Activated CD4-positive, alpha-beta T cell treated with anti-CD3 and anti-CD28 coated beads for 36 hours (primary cell): ENCODE measurements at regions not wholly inside any gene's neighbourhood (a gene's known extent, or its start where the extent isn't known, plus 50 kb on each side); places are given as distances from the start of the nearest gene placed in this dataset.
"Not testable (repeated sequence)": the region's sequence is repeated elsewhere in the genome, so short reads cannot be mapped to it uniquely, and the experiment has no call there.

ENCODE experiments used
- ATAC-seq: fragments of 200-7000 bp; cut with Tn5 transposase; one replicate; pipeline ENCODE4 v1.10.0; 2021; ENCODE audit warnings: mild to moderate bottlenecking, moderate library complexity
- CTCF ChIA-PET: fragments of 350-600 bp; sonication (Branson Sonifier 250); formaldehyde crosslinking; loops from one replicate; lab custom pipeline; 2021; ENCODE audit warnings: antibody characterized with exemption; lab: Charles Lee
- POLR2A ChIA-PET: fragments of 350-600 bp; sonication (Branson Sonifier 250); formaldehyde crosslinking; loops from one replicate; lab custom pipeline; 2021; ENCODE audit warnings: antibody characterized with exemption, inconsistent platforms; lab: Charles Lee
- DNase-seq: peaks from one replicate; pipeline ENCODE4 v3.0.0-alpha.2; 2020
- H3K27ac Mint-ChIP-seq: one replicate; pipeline ENCODE4 v1.8.0; 2021; ENCODE audit warnings: mixed read lengths
- H3K27me3 Mint-ChIP-seq: one replicate; pipeline ENCODE4 v1.8.0; 2021; ENCODE audit warnings: mixed read lengths
- H3K36me3 Mint-ChIP-seq: one replicate; pipeline ENCODE4 v1.8.0; 2021; ENCODE audit warnings: low read depth, mixed read lengths
- H3K4me1 Mint-ChIP-seq: one replicate; pipeline ENCODE4 v1.8.0; 2021; ENCODE audit warnings: mixed read lengths
- H3K4me3 Mint-ChIP-seq: one replicate; pipeline ENCODE4 v1.8.0; 2021; ENCODE audit warnings: mild to moderate bottlenecking, moderate library complexity, mixed read lengths
- H3K9me3 Mint-ChIP-seq: one replicate; pipeline ENCODE4 v1.8.0; 2021; ENCODE audit warnings: low read depth, mixed read lengths
- intact Hi-C, 2 experiments: fragments of 100-400 bp; cut with DNase I in 1 of 2; cut with micrococcal nuclease in 1 of 2; formaldehyde crosslinking; loops; one replicate each; pipeline versions ENCODE4 v1.14.2 to v1.15.1; 2022 to 2024; cut with DNase I, micrococcal nuclease

DNA sequence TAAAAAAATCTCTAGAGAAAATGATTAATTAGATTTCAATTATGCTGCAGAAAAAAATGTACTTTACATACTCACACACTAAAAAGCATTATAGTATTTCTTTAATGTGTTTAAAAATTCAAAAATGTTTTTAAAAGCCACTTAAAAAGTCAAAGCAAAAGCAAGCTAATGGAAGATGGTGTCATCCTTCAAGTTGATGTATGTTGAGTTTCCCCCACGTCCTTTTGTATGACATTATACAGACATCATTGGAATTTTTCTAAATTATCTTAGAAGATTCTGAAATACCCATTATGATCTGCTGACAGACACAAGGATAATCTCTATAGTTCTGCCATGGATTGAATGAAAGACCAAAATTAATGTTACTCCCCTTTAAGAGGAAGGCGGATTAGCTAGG is 393.7 kb upstream of the TENM3 start:
- POLR2A ChIA-PET = no interaction called here
- peaks cover 2% of the 10 kb centered on the region for H3K9me3 Mint-ChIP-seq
- no peaks in the 10 kb centered on the region for H3K4me1 Mint-ChIP-seq
- ATAC-seq (no peak), DNase-seq (no peak)
- H3K36me3 Mint-ChIP-seq = no peaks in the 10 kb centered on the region
- intact Hi-C loops = no loop called here
- H3K27ac Mint-ChIP-seq = no peak overlapping the region
- no peaks in the 10 kb centered on the region for H3K27me3 Mint-ChIP-seq
- H3K4me3 Mint-ChIP-seq = no peak overlapping the region
- CTCF ChIA-PET = no interaction called here

- H3K27me3 Mint-ChIP-seq = no peaks in the 10 kb centered on the region
- POLR2A ChIA-PET = no interaction called here
- no peak overlapping the region for H3K27ac Mint-ChIP-seq
- no peaks in the 10 kb centered on the region for H3K4me1 Mint-ChIP-seq
- no peak overlapping the region for H3K4me3 Mint-ChIP-seq
- intact Hi-C loops = no loop called here
- CTCF ChIA-PET = no interaction called here
- no peak for ATAC-seq
- no peaks in the 10 kb centered on the region for H3K36me3 Mint-ChIP-seq
- no peak for DNase-seq
- peaks cover 4% of the 10 kb centered on the region for H3K9me3 Mint-ChIP-seq
Observed at GRCh38 chr4:181853881-181854511, 389.2 kb upstream of the TENM3 start.

GRCh38 chr4:181855307-181855706 is 387.9 kb upstream of the TENM3 start:
- intact Hi-C loops = no loop called here
- CTCF ChIA-PET = no interaction called here
- H3K27ac Mint-ChIP-seq = no peak overlapping the region
- H3K27me3 Mint-ChIP-seq = no peaks in the 10 kb centered on the region
- no peak overlapping the region for H3K4me3 Mint-ChIP-seq
- H3K36me3 Mint-ChIP-seq = no peaks in the 10 kb centered on the region
- H3K9me3 Mint-ChIP-seq = peaks cover 4% of the 10 kb centered on the region
- no peak for DNase-seq
- no peak for ATAC-seq
- H3K4me1 Mint-ChIP-seq = no peaks in the 10 kb centered on the region
- POLR2A ChIA-PET = no interaction called here

DNA sequence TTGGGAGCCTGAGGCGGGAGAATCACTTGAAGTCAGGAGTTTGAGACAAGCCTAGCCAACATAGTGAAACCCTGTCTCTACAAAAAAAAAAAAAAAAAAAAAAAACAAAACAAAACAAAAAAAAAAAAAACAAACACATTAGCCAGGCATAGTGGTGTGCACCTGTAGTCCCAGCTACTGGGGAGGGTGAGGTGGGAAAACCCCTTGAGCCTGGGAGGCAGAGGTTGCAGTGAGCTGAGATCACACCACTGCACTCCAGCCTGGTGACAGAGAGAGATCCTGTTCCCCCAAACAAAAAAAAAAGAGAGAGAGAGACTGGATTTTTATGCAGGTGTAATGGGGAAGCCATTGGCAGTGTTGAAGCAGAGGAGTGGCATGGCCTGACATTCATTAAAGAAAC is 385.7 kb upstream of the TENM3 start:
- H3K27ac Mint-ChIP-seq, DNase-seq, H3K27me3 Mint-ChIP-seq, POLR2A ChIA-PET, ATAC-seq, H3K4me1 Mint-ChIP-seq, CTCF ChIA-PET, H3K9me3 Mint-ChIP-seq, H3K36me3 Mint-ChIP-seq, intact Hi-C loops, H3K4me3 Mint-ChIP-seq: not testable (repeated sequence)

- POLR2A ChIA-PET = no interaction called here
- DNase-seq (no peak), ATAC-seq (no peak)
- intact Hi-C loops = no loop called here
- H3K4me3 Mint-ChIP-seq = no peak overlapping the region
- no peaks in the 10 kb centered on the region for H3K36me3 Mint-ChIP-seq
- H3K27ac Mint-ChIP-seq = no peak overlapping the region
- no peaks in the 10 kb centered on the region for H3K4me1 Mint-ChIP-seq
- peaks cover 2% of the 10 kb centered on the region for H3K9me3 Mint-ChIP-seq
- H3K27me3 Mint-ChIP-seq = no peaks in the 10 kb centered on the region
- CTCF ChIA-PET = interaction anchor here (0.6 kb wide), 1 partner anchor 1053 kb away, joined by 3 read pairs; no protein-coding TSS in a partner anchor
Observed at GRCh38 chr4:181858741-181859140, 384.5 kb upstream of the TENM3 start.

DNA sequence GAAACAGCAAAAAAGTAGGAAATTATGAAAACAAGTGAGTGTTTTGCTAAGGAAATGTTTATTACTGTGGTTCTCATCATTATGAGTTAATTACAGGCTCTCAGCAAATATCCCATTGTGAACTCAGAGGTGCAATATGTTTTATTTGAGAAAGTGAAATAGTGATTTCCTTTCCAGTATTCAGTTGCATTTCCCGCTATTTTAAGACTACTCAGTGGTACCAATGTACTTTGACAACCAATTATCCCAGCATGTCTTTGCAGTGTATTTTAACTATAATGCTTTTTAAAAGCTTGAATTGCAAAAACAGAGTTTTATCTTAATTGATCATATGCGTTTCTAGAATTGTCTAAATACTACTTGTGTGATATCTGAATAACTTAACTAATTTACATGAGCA is 383.8 kb upstream of the TENM3 start:
- no peaks in the 10 kb centered on the region for H3K4me1 Mint-ChIP-seq
- H3K4me3 Mint-ChIP-seq = no peak overlapping the region
- intact Hi-C loops = no loop called here
- ChIA-PET CTCF (no interaction called here), POLR2A (no interaction called here)
- no peaks in the 10 kb centered on the region for H3K36me3 Mint-ChIP-seq
- ATAC-seq (no peak), DNase-seq (no peak)
- no peak overlapping the region for H3K27ac Mint-ChIP-seq
- H3K9me3 Mint-ChIP-seq = peaks cover 4% of the 10 kb centered on the region
- H3K27me3 Mint-ChIP-seq = no peaks in the 10 kb centered on the region

DNA sequence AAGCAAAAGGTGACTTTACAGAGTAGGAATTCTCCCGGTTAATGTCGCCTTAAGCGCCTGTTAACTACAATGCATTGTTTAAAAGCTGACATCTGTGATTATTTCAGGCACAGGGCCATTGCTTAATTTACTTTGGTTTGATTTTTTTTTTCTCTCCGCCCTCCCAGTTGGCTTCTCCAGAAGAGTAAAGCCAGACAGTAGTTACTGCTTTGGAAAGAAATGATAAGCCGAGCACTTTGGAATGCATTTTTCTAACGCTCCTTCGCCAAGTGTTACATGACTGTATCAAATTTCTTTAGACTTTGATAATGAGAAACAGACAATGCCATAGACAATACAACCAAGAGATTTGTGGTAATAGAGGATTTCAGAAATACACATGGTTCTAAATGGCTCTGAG is 383.0 kb upstream of the TENM3 start:
- H3K27me3 Mint-ChIP-seq = no peaks in the 10 kb centered on the region
- ChIA-PET CTCF (no interaction called here), POLR2A (no interaction called here)
- H3K4me3 Mint-ChIP-seq = no peak overlapping the region
- DNase-seq (no peak), ATAC-seq (no peak)
- H3K9me3 Mint-ChIP-seq = peaks cover 4% of the 10 kb centered on the region
- H3K4me1 Mint-ChIP-seq = no peaks in the 10 kb centered on the region
- H3K27ac Mint-ChIP-seq = no peak overlapping the region
- intact Hi-C loops = no loop called here
- no peaks in the 10 kb centered on the region for H3K36me3 Mint-ChIP-seq

DNA sequence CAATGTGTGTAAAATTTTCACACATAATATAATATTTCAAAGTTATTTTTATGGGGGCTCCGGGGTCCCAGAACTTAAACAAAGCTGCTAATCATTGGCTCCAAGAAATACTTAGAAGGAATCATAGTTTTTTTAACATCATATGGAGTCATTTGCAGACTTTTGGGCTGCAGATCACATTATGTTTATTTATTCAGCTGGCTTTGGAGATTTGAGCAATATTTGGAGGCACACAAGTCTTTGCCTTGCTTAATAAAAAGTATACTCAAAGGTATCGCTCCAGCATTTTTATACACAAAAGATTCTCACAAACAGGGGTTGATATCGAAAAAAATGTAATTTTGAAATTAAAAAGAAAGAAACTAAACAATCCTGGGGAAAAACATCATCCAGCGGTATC is 382.5 kb upstream of the TENM3 start:
- DNase-seq = no peak
- Mint-ChIP-seq H3K27ac (no peak overlapping the region), H3K4me3 (no peak overlapping the region), H3K27me3 (no peaks in the 10 kb centered on the region), H3K9me3 (peaks cover 4% of the 10 kb centered on the region), H3K36me3 (no peaks in the 10 kb centered on the region), H3K4me1 (no peaks in the 10 kb centered on the region)
- ATAC-seq = no peak
- ChIA-PET CTCF (no interaction called here), POLR2A (no interaction called here)
- intact Hi-C loops = no loop called here

- ATAC-seq (no peak), DNase-seq (no peak)
- no peaks in the 10 kb centered on the region for H3K4me1 Mint-ChIP-seq
- intact Hi-C loops = no loop called here
- no peaks in the 10 kb centered on the region for H3K36me3 Mint-ChIP-seq
- H3K4me3 Mint-ChIP-seq = no peak overlapping the region
- H3K9me3 Mint-ChIP-seq = peaks cover 2% of the 10 kb centered on the region
- H3K27ac Mint-ChIP-seq = no peak overlapping the region
- POLR2A ChIA-PET = no interaction called here
- CTCF ChIA-PET = no interaction called here
- no peaks in the 10 kb centered on the region for H3K27me3 Mint-ChIP-seq
Observed at GRCh38 chr4:181863856-181864255, 379.3 kb upstream of the TENM3 start.

GRCh38 chr4:181870326-181870725 is 372.9 kb upstream of the TENM3 start:
- Mint-ChIP-seq H3K4me1 (no peaks in the 10 kb centered on the region), H3K27ac (no peak overlapping the region), H3K36me3 (no peaks in the 10 kb centered on the region), H3K4me3 (no peak overlapping the region), H3K9me3 (peaks cover 2% of the 10 kb centered on the region), H3K27me3 (no peaks in the 10 kb centered on the region)
- ChIA-PET CTCF (no interaction called here), POLR2A (no interaction called here)
- DNase-seq (no peak), ATAC-seq (no peak)
- intact Hi-C loops = no loop called here

DNA sequence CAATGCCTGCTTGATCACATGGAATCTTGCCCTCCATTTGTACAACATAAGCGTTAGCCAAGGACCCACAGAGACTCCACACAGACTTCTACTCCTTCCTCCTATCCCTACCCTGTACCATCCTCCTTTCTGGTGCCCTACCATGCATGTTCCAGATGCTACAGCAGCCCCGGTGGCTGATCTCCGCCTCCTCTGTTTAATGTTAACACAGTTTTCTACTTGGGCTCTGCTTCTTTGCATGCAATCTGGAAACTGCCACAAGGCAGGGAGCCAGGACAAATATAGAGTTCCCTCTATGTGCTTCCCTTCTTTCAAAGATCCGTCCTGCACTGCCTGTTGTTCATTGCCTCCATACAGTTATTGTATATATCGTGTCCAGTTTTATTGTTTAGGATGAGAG is 368.6 kb upstream of the TENM3 start:
- no peaks in the 10 kb centered on the region for H3K36me3 Mint-ChIP-seq
- POLR2A ChIA-PET = no interaction called here
- DNase-seq = no peak
- intact Hi-C loops = no loop called here
- peaks cover 2% of the 10 kb centered on the region for H3K9me3 Mint-ChIP-seq
- no peak overlapping the region for H3K27ac Mint-ChIP-seq
- H3K27me3 Mint-ChIP-seq = no peaks in the 10 kb centered on the region
- CTCF ChIA-PET = no interaction called here
- H3K4me1 Mint-ChIP-seq = no peaks in the 10 kb centered on the region
- ATAC-seq = no peak
- no peak overlapping the region for H3K4me3 Mint-ChIP-seq

DNA sequence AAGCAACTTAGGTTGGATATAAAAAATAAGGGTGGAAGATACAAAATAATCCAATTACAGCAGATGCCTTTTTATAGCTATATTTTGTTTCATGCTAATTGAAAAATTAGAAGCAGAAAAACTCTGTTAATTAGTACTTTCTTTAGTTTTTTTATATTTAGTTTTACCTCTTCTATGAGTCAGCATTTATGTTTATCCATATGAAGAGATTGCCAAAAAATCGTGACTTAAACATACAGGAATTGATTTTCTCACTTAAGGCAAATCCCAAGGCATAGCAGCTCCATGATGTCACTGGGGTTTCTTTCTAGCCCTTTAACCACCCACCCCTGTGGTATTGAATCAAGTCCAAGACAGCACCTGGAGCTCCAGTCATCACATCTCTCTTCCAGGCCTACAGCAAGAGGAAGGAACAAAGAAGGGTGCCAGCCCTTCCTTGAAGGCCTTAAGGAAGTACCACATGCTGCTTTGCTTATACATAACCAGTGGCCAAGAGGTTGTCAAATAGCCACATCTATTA is 365.8 kb upstream of the TENM3 start:
- H3K27ac Mint-ChIP-seq = no peak overlapping the region
- intact Hi-C loops = no loop called here
- no peak overlapping the region for H3K4me3 Mint-ChIP-seq
- H3K36me3 Mint-ChIP-seq = no peaks in the 10 kb centered on the region
- H3K9me3 Mint-ChIP-seq = no peaks in the 10 kb centered on the region
- ChIA-PET POLR2A (no interaction called here), CTCF (no interaction called here)
- H3K27me3 Mint-ChIP-seq = no peaks in the 10 kb centered on the region
- ATAC-seq = no peak
- H3K4me1 Mint-ChIP-seq = no peaks in the 10 kb centered on the region
- no peak for DNase-seq
